Activated CD4-positive, alpha-beta T cell treated with anti-CD3 and anti-CD28 coated beads, Interleukin-2, Interleukin-6, amounts not matched to agents 100 ng/mL and 50 ng/mL, durations not matched to agents 16 hours and 8 hours (primary cell): ENCODE measurements at regions not wholly inside any gene's neighbourhood (a gene's known extent, or its start where the extent isn't known, plus 50 kb on each side); places are given as distances from the start of the nearest gene placed in this dataset.
"Not testable (repeated sequence)": the region's sequence is repeated elsewhere in the genome, so short reads cannot be mapped to it uniquely, and the experiment has no call there.

Experiments
- DNase-seq: peaks from one replicate; pipeline ENCODE4 v3.0.0-alpha.2; 2020

DNA sequence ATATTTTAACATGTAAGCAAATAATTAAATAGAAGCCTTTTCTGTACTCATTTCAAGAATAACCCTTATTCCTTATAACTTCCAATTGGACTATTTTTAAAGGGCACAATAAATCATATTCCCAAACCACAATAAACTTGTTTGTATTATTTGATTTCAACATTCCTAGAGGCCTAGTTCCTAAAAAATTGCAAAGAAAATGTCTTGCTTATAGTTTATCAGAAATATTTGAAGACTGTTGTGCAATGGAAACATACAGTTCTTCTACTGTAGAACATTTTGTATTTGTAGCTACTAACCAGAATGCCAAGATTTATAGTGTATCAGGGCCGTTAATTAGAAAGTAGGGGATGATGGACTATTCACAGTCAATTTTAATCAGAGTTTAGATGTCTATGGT lies 1037.0 kb upstream of the CDH18 start:
- no peak for DNase-seq

DNA sequence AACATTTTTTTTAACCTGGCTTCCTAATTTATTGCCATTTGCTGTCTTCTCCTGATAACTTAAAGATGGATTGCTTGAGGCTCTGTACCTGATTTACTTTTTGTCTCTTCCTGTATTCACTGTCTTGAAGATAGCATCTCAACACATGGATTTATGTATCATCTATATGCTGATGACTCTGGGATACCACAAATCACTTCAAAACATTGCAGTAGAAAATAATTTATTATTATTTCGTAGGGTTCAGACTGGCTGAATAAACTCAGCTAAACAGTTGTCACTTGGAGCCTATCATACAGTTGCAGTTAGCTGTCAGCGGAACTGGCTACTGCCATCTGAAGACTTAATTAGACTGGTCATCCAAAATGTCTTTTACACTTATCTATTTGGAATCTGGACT lies 1025.2 kb upstream of the CDH18 start:
- DNase-seq: no peak

- DNase-seq: no peak
These were observed 1019.8 kb upstream of the CDH18 start for GRCh38 chr5:21007781-21008180.

DNA sequence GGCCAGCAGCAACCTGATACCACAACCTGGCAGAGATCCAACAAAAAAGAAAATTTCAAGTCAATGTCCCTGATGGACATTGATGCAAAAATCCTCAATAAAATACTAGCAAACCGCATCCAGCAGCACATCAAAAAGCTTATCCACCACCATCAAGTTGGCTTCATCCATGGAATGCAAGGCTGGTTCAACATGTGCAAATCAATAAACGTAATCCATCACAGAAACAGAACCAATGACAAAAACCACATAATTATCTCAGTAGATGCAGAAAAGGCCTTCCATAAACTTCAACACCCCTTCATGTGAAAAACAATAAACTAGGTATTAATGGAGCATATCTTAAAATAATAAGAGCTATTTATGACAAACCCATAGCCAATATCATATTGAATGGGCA lies 1000.9 kb upstream of the CDH18 start:
- not testable (repeated sequence) for DNase-seq

GRCh38 chr5:20985754-20986153 lies 997.8 kb upstream of the CDH18 start:
- no peak for DNase-seq

GRCh38 chr5:20974426-20974825 lies 986.4 kb upstream of the CDH18 start:
- no peak for DNase-seq

DNA sequence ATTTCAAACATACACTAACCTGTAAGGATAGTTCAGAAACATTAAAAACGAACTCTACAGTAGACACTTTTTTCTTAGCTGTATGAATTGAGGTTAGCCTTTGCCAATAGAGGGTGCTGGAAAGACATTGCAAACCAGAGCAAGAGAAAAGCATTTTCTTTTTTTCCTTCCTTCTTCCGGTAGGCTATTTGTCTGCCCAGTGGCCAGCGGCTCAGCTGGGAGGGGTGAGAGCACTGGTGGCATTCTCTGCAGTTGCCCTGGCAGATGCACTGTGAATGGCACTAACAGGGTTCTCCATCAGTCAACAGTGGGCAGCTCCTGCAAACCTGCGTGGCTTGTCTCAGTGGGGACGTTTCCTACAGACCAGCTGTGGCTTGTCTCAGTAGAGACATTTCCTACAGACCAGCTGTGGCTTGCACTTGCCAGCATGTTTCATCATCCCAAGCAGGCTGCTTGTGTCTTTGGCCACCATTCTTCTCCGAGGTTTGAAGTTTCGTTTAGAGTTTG lies 984.5 kb upstream of the CDH18 start:
- DNase-seq: no peak

- DNase-seq: no peak
These were observed 971.3 kb upstream of the CDH18 start for GRCh38 chr5:20959347-20959746.

DNA sequence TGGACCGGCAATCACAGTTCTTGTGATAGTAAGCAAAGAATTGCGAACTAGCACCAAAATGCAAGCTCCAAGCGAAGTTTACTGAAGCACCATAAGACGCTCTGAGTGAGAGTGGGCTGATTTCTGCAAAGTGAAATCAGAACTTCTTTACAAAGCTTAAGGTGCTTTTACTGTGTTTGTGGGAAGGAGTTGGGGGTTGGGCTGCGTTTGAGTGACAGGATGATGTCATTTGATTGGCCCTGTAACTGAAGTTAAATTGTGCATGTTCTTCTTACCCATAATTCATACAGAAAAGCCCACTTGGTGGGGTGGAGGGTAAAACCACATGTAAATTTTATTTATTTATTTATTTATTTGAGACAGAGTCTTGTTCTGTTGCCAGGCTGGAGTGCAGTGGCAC lies 970.6 kb upstream of the CDH18 start:
- no peak for DNase-seq

GRCh38 chr5:20956134-20956533 lies 968.1 kb upstream of the CDH18 start:
- no peak for DNase-seq

DNA sequence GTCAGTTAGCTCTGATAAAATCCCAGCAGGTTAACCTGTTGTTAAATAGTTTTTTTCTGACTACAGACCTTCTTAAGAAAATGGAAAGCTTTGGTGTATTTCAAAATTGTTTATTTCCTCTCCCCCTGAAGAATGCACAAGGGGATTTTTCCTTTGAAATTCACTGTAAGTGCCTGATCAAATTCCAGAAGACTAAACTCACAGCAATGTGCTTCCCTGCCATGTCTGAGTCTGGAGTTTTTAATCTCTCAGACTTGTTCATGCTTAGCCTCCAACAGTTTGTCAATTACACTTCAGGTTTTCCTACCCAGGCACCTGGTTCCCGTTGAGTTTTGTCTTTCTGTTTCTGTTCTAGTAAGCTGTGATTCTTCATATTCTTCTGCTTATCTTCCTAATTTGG lies 961.6 kb upstream of the CDH18 start:
- DNase-seq: no peak

GRCh38 chr5:20943183-20943971 lies 955.4 kb upstream of the CDH18 start:
- not testable (repeated sequence) for DNase-seq

DNA sequence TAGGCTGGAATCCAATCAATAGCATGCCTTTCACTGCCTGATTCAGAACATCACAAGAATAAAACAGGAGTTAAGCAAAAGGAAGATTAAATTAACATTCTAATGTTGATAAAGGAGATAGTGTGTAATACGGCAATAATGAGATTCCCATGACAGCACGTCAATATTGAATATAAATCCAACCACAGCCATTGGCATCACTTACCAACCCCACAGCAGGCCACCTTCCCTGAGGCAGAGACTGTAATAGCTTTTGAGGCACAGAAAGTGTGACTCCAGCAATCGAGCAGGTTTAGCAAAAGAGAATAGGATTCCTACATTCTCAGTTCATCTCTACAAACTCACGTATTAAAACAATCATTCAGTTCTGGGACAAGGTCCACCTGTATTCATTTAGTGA lies 954.6 kb upstream of the CDH18 start:
- DNase-seq: not testable (repeated sequence)

DNA sequence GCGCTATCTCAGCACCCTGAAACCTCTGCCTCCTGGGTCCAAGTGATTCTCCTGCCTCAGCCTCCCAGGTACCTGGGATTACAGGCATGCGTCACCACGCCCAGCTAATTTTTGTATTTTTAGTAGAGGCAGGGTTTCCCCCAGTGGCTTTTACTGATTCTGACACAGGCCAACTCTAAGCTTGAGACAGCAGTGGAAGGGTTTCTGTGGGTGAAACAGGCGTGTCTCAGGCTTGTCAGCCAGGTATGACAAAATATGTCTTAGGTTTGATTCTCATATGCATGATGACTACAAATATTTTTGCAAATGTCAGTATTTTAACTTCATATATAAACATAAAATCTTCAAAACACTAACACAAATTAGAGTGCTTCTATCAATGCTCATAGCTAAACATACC lies 952.8 kb upstream of the CDH18 start:
- not testable (repeated sequence) for DNase-seq

DNA sequence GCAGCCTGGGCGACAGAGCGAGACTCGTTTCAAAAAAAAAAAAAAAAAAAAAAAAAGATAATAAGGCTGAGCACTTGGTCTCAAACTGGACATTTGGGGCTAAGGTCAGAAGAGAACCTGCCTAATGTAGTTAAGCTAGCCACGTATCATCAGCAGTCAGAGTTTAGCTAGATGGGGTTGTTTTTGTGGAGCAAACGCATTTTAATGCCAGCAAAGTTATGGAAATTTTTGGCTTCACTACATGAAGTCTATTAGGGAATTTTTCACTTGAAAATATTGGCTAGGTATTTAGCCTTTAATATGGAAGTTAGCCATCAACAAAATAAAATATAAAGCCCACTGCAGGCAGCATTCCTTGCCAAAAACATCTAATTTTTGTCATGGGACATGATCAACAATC lies 902.9 kb upstream of the CDH18 start:
- DNase-seq: not testable (repeated sequence)

DNA sequence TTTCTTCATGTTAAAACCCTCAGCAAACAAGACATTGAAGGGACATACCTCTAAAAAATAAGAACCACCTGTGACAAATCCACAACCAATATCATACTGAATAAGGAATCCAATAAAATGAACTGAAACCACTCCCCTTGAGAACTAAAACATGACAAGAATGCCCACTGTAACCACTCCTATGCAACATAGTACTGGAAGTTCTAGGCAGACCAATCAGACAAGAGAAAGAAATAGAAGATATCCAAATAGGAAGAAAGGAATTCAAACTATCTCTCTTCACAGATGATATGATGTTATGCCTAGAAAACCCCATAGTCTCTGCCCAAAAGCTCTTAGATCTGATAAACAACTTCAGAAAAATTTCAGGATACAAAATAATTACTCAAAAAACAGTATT lies 887.7 kb upstream of the CDH18 start:
- not testable (repeated sequence) for DNase-seq

- DNase-seq: not testable (repeated sequence)
These were observed 877.9 kb upstream of the CDH18 start for GRCh38 chr5:20865892-20866291.

- DNase-seq: no peak
These were observed 845.2 kb upstream of the CDH18 start for GRCh38 chr5:20833081-20833627.

DNA sequence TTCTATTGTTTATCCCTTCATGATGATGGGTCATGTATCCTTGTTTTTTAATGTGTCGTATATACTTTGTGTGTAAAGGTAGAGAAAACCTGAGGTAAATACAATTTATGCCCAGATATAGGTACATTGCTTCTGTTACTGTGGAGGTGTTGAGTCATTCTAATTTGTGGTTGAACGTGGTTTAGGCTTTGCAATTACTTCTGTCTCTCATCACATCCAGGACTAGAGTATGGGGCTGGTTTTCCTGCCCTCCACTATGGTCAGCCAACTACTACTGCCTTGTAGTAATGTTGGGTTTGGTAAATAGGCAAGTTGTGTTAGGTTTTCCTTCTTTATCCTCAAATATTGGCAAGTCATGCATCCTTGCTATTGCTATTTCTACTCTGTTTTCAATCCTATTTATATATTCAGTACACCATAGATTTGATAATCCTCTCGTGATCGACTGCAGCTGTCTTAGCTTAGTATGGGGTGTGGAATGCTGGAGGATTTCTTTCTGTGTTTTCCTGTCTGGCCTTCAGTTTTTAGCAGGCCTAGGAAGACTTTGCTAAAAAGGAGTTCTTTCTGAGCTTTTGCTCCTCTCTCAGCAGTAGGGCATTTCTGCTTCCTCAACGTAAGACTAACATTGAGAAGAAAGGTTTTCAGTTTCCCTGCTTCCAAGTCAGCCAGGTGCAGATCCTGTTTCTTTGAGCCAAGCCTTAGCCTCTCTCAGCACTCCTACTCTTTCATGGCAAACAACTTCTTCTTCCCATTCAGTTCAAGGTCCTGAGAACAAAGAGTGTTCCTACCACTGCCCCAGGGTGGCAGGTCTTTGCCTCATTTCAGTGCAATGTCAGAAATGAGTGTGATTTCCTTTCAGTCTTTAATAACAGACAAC lies 844.4 kb upstream of the CDH18 start:
- DNase-seq: no peak

DNA sequence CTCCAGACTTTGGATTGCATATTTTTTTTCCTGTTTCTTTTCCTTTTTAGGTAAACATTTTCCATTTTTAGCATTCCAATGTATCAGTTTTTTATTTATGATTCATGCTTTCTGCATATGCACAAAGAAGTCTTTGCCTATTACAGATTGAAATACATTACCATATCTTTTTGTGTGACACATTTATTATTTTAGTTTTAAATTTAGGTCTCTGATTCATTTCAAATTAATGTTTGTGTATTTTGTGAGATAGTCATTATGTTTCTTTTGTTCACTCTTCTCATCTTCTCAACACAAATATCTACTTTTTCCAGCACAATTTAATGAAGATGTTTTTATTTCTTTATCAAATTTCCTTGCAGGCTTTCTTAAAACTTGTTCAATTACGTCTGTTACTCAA lies 838.0 kb upstream of the CDH18 start:
- not testable (repeated sequence) for DNase-seq

- not testable (repeated sequence) for DNase-seq
These were observed 809.2 kb upstream of the CDH18 start for GRCh38 chr5:20797216-20797615.

DNA sequence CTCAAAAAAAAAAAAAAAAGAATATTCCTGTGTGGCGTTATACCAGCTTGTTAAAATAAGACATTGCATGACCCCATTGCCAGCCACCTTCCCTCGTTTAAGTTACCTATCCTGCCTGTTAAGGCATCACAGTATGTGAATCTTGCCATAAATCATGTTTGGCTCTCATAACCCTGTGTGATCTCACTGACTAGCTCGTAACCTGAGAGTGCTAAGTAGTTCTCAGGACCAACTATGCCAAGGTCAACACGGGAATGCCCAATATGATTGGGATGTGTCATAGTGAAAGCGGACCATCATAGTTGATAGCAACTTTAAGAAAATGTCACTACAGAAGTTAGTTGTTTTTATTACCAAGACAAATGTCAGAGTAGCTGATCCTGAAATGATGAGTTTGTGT lies 796.8 kb upstream of the CDH18 start:
- not testable (repeated sequence) for DNase-seq

- DNase-seq: not testable (repeated sequence)
These were observed 795.5 kb upstream of the CDH18 start for GRCh38 chr5:20783484-20783883.

- not testable (repeated sequence) for DNase-seq
These were observed 783.3 kb upstream of the CDH18 start for GRCh38 chr5:20771338-20771737.
